NCI-H2196 (cell line): ENCODE measurements at regions not wholly inside any gene's neighbourhood (a gene's known extent, or its start where the extent isn't known, plus 50 kb on each side); places are given as distances from the start of the nearest gene placed in this dataset.
"Not testable (repeated sequence)": the region's sequence is repeated elsewhere in the genome, so short reads cannot be mapped to it uniquely, and the experiment has no call there.

ENCODE experiments used
- DNase-seq: peaks from one replicate; lab custom pipeline; 2025; ENCODE audit not compliant: unreplicated experiment; lab: John Stamatoyannopoulos, UW

DNA sequence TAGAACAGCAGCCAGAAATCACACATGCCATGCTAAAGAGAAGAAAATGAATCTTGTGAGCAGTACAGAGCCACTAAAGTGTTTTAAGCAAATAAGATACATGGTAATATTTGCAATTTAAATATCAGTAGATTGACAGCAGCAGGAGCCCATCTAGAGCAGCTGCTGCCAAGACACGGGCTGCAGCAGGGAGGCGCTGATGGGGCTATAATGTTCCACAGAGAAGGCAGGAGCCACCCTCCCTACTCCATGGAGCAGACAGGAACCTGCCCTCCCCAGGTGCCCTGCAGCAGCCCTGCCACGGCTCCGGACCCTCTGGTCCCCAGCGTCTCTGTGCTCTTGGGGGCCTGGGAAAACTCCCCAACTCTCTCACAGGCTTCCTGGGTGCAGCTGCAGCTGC is 224.1 kb upstream of the ISL1 start:
- DNase-seq = no peak

DNA sequence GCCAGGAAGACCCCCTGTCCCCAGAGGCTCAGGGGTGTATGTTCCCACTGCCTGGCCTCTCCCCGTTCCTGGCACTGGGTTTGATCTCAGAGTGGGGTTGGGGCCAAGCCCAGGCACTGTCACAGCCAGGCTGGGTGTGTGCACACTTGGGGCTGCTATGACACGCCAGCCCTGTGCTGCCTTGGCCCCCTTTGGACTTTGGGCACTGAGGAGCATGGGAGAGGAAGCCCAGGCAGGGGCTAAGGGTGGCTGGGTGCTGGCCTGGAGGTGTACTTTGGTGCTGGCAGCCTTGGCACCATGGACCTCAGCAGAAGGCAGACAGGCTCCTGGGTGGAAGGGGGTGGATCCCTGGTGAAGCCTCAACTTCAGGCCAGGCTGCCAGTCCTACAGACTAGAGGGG is 223.6 kb upstream of the ISL1 start:
- DNase-seq = no peak

DNA sequence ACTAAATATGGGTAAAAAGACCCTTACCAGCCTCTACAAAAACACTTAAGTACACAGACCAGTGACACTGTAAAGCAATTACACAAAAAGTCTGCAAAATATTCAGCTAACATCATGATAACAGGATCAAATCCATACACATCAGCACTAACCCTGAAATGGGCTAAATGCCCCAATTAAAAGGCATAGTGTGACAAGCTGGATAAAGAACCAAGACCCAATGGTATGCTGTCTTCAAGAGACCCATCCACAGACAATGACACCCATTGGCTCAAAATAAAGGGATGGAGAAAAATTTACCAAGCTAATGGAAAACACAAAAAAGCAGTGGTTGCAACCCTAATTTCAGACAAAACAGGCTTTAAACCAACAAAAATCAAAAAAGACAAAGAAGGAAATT is 221.0 kb upstream of the ISL1 start:
- DNase-seq = no peak

DNA sequence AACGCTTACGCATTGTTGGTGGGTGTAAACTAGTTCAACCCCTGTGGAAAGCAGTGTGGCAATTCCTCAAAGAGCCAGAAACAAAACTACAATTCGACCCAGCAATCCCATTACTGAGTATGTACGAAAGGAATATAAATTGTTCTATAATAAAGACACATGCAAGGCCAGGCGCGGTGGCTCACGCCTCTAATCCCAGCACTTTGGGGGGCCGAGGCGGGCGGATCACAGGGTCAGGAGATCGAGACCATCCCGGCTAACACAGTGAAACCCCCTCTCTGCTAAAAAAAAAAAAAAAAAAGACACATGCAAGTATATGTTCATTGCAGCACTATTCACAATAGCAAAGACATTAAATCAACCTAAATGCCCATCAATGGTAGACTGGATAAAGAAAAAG is 217.6 kb upstream of the ISL1 start:
- not testable (repeated sequence) for DNase-seq

DNA sequence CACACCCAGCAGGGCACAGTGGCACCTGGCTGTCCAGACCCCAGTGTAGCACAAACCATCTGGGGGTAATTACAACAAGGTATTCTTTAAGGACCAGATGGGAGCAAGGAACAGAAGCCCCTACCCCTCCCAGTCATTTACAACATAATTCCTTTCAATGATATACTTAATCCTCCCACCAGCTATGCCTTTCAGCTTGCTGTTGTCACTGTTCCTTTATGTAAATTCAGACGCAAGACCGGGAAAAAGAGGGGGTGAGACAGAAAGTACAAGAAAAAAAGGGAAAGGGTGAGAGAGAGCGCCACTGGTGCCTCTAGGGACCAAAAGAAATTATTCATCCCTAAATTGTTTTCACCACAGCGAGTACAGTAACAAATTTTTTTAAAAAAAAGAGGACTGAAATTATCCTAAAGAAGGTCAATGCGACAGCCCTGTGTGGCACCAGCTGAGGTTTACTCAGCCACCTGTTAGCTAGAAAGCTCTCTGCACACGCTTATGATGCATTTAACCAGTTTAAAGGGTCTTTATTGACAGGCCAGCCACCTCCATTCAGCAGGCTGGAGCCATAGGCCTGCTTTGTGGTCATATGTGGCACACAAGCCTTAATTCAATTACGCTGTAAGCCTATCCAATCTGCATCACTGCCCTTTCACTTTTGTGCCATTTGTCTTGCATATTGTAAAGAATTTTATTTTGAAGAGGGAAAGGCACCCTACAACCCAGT is 210.2 kb upstream of the ISL1 start:
- no peak for DNase-seq

DNA sequence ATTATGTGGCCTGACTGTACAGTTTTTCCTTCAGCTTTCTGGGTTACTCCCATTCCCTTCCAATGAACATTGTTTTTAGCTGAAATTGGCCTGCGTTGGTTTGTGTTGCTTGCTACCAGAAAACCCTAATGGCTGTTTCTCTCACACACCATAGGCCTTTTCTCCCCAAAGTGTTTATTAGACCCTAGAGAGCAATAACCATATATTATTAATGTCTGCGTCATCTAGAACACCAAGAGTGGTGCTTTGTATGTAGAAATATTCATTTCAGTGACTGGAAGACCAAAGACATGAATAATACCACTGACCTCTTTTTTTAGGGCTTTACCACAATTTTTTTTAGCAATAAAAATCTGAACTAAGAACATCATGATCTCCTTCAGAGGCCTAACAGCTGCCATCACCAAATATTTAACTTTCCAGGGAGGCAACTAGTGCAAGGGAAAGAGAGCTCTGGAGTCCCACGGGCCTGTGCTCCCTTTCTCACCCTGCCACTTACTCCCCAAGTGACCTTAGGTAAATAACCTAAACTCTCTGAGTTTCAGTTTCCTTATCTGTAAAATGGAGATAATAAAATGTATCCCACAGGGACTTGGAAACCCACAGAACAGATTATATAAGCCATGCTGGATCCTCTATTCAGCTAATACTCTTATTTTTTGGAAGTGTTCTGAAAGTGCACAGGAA is 201.9 kb upstream of the ISL1 start:
- no peak for DNase-seq

DNA sequence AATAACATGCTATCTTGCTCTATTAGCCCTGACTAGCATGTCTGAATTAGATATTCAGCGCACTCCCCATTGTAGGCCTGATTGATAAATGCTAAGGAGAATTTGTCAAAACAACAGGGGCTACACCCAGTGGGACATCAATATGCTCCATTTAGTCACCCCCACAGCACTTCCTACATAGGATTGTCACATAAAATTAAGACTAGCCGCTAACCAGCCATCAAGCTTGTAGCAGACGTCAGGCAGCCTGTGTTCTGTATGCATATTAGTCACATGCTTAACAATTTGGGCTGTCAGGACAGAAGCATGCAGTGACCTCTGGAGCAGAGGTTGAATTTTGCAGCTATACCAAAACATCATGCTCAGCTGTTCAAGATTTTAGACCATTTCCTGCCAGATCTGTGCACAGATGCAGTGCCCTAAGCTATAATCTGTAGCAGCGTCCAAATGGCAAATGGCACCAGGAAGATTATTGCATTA is 197.4 kb upstream of the ISL1 start:
- DNase-seq = no peak

DNA sequence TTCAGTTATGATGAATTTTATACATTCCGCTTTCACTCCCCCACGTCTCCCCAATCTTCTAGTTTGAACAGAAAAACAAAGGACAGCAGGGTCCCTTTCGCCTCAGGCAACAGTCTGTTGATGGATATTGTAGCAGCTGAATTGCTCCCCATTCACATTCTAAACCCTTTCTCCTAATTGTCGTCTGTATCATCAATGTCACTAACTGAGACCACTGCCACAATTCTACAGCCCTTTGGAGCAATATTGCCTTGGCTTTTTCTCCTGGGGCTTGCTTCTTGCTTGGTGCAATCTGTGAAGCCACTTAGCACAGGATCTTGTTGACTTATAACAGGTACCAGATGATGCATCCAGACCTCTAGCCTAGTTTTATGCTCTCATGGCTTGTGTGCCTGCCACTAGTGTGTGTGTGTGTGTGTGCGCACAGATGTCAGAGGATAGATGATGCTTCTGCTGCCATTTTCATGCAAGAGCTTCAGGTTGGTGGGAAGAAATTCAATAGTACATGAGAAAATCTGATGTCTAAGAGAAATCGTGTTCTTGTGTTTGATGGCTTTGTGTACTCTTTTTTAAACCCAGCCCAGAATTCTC is 195.2 kb upstream of the ISL1 start:
- DNase-seq = no peak

DNA sequence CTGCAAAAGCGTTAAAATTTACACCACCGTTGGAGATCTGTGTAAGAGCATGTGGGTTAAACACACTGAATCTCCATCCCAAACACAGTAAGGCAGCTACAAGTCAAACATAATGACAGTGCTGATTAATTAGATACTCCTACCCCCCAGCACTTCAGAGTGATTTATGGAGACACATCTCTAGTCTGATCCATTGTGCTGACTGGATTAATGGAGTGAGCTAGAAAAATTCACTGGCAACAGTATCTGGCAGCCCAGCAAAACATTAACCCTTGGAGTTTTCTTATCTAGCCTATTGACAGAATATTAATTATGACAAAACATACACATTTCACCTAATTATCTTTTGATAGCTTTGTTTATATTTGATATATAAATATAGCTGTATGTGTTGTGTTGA is 188.6 kb upstream of the ISL1 start:
- DNase-seq = no peak

DNA sequence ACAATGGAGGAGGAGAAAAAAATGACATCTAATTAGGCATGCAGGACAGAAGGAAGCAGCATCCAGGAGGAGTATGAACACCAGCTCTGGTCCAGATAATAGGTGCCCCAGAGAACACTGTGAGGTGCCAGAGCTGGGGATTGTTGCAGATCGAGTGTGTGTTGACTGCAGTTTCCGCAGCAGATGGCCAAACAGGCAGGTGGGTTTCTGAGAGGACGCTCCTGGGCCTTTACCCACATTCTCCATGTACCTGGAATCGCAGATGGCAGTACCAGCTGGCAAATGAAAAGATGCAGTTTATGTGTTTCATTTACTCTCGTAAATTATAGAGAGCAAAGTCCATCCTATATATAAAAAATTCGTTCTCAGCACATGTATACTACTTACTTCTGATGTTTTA is 182.2 kb upstream of the ISL1 start:
- no peak for DNase-seq

DNA sequence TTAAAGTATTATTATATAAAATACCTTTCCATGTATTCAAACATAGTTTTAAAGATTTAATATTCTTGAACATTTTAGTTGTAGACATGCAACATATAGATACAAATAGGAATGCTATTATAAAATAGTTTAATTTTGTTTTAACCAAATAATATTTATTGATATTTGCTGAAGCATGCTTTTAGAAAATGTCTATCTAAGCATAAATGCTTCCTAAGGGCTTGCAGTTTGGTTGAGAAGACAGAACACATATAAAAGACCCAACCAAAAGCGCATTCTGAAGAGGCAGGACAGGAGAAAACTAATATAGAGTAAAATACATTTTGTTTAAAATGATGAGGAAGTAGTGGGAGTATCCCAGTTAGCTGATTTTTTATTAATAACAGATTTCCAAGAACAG is 181.5 kb upstream of the ISL1 start:
- DNase-seq = no peak

DNA sequence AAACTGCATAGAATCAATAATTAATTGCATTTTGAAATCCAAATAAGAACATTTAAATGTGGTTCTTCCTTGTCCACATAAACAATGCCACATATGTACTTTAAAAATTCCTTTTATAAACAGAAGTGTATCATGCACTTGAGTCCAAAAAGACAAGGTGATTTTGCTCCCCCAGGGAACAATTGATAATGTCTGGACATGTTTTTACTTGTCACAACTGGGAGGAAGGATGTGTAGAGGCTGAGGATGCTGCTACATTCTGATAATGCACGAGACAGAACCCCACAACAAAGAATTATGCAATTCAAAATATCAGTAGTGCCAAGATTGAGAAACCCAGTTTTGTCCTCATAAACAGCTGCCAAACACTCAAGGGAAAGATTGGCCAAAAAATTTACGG is 181.1 kb upstream of the ISL1 start:
- no peak for DNase-seq

DNA sequence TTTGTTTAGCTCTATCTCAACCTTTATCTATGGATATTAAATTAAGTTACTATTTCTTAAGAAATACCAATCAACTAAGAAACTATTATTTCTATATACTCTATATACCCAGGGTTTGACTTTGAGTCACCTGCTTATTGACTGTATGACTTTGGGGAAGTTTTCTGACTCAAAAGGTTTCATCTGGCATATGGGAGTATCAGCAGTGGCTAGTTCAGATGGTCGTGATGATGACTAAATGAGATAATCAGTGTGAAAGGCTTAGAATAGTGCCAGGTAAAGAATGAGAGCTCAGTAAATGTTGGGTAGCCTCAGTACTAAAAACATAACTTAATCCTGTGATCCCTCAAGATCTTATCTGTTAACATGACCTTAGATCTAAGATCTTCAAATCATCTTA is 179.7 kb upstream of the ISL1 start:
- DNase-seq = no peak

DNA sequence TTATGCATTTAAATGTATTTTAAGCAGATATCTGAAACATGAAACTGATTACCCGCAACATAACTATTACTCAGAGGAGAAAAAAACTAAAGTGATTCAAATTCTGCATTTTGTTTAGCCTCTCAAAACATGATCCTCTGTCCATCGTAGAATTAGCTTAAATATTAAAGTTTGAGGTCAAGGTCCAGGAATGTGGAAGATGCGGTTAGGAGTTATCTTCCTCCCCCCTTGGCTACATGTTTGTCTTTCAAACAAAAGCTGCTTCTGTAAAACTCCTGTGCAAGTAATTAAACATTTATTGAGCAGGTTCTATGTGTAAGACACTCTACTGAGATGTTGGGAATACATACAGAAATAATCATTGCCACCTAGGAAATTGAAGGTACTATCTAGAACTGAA is 175.0 kb upstream of the ISL1 start:
- no peak for DNase-seq

DNA sequence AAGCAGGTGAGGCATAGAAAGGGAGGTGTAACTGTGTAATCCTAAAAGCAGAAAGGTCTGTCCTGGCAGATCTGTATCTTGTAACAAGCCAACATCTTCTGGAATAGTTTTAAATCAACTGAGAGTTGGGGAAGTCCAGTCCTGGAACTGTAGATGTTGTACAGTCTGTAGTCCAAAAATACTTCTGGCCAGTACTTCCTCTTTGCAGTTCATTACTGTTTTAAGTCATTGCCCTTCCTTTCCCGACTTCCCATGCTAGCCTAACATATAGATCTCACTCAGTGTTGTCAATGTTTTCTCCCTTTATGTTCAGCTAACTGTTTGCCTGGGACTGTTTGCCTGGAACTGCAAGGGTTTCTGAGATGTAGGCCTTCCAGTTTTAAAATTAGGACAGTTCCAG is 168.5 kb upstream of the ISL1 start:
- DNase-seq = no peak

DNA sequence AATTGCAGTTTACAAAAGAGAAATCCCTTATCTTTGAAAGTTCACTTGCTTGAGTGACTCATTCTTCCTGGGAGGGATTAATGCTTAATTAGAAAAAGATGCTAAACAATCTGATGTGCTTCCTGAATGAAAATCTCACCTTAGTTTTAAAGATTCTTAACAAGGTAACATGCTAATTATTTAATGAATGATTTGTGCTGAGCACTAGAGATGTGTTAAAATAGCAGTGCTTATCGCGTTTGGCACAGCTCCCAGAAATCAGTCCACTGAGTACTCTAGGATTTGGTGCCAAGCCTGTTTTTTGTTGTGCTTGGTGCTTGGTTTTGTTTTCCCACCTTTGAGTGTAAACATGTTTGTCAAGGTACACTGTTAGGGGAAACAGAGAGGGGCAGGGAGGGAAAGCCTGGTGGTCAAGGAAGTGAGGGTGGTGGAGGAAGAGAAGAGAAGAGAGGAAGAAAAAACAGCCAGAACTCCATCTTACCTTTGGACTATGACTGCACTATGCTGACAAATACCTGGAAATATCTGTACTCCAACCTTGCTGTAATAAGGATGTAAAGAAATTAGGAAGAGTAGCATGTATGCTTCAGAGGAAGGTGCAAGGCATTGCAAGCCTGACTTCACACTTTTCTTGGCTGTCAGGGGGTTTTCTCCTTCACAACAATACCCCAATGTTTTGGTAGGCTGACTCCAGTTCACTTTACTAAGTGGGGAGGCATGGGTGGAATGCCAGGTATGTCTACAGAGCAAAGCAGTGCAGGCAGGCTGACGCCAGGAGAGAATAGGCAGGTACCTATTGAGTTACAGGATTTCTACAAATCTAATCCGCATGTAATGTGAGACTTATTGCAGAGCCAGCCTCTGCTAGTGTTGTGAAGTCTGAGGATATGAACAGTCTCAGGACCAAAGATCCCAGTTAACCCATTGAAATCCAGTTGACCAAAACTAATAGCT is 157.2 kb upstream of the ISL1 start:
- DNase-seq = no peak

DNA sequence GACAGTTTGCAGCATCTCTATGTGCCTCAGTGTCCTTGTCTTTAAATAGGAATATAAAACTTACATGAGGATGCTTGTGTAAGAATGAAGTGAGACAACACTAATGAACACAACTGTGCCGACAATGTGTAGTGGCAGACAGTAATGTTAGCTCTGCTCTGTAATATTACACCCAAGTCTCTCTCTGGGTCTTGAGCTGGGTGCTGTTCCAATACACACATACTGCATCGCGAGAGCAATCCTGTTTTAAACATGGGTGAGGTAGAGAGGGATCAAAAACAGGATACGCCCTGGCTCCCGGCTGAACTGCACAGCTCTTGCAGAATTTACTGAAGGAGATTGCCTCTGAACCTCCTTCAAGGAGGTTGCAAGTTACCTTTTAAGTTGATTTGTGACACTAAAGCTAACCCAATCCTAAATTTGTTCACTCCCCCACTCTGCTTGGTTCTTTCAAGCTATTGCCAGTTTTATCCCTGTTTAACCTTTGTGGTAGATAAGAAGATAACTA is 155.2 kb upstream of the ISL1 start:
- no peak for DNase-seq

DNA sequence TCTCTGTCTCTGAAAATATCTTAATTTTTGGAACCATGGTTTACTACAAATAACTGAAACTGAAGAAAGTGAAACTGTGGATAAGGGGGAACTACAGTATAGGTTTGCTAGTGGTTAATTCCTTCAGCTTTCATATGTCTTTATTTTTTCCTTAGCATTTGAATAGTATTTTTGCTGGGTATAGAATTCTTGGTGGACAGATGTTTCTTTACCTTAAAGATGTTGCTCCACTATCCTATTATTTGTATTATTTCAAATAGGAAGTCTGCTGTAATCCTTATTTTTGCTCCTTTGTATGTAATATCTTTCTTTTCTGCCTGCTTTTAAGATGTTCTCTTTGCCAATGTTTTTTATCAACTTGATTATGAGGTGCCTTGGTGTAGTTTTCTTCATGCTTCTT is 152.9 kb upstream of the ISL1 start:
- DNase-seq = no peak

DNA sequence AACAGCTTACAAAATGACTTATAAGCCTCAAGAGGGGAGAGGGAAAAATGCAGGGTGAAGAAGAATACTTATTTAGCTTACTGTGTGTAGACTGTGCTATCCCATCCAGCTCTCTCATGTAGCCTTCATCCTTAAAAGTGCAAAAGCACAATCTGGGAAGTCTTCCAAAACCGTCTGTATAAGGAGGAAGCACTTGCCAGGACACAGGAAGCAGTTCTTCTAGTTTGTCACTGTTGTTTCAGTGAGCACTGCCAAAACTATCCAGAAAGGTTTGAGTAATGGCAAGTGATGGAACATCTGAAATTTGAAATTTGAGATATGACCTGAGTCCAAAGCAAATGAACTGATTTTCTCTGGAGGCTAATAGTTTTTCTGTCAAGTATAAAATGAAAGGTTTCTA is 140.8 kb upstream of the ISL1 start:
- no peak for DNase-seq

DNA sequence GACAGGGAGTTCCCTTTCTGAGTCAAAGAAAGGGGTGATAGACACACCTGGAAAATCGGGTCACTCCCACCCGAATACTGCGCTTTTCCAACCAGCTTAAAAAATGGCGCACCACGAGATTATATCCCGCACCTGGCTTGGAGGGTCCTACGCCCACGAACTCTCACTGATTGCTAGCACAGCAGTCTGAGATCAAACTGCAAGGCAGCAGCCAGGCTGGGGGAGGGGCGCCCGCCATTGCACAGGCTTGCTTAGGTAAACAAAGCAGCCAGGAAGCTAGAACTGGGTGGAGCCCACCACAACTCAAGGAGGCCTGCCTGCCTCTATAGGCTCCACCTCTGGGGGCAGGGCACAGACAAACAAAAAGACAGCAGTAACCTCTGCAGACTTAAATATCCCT is 132.3 kb upstream of the ISL1 start:
- not testable (repeated sequence) for DNase-seq

DNA sequence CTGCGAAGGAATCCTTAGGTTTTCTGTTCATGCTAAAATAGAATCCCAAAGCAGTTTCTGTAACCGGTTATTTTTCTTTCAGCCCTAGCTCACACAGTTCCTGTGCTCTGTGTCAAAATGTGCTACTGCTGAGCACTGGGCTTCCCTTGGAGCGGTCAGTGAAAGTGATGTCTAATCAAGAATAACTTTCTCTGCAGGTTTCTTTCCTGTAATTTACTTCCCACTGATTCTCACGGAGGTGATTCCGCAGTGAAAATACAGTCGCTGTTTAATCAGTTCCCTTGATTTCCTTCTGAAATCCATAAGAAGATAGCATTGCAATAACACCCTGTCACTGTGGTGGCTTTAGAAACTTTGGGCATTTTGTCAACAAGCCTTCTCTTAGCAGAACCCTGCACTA is 112.0 kb upstream of the ISL1 start:
- DNase-seq = no peak
